GM19023 (cell line): ENCODE measurements at regions not wholly inside any gene's neighbourhood (a gene's known extent, or its start where the extent isn't known, plus 50 kb on each side); places are given as distances from the start of the nearest gene placed in this dataset.
"Not testable (repeated sequence)": the region's sequence is repeated elsewhere in the genome, so short reads cannot be mapped to it uniquely, and the experiment has no call there.

ENCODE experiments used
- ATAC-seq: cut with Tn5 transposase; IDR thresholded peaks from one replicate; pipeline ENCODE4 v1.9.1; 2021; ENCODE audit warnings: mild to moderate bottlenecking, moderate library complexity; ENCODE audit not compliant: unreplicated experiment

DNA sequence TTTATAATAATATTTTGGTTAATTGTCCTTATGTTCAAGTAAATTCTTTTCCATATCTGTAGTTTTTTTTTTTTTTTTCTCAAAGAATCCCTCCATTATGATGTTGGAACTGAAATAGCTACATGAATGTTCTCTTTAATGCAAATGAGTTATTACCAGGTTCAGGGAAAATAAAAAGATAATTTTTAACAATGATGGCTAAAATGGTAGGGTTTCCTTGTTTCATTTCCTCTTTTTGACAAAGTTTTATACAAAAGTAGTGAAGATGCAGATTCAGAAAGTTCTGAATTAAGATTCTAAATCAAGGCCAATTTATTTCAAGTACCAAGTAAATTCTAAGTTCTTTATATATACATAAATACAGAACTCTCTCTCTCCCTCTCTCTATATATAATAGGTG, 779.0 kb upstream of the INTU start:
- ATAC-seq = no peak

DNA sequence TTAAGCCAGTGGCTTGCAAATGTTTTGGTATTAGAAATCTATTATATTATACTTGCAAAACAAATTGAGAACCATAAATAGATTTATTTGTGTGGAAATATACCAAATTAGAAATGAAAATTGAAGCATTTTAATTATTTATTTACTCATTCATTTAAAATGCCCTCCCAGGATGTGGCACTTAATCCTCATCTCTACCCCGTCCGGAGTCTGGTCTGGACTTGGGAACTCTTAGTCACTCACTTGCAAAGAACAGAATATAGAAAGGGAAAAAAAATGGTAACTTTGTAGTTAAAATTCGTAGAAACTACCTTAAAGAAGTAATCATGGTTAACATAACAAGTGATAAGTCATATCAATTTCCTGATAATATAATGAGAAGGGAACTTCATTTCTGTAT, 775.9 kb upstream of the INTU start:
- no peak for ATAC-seq

DNA sequence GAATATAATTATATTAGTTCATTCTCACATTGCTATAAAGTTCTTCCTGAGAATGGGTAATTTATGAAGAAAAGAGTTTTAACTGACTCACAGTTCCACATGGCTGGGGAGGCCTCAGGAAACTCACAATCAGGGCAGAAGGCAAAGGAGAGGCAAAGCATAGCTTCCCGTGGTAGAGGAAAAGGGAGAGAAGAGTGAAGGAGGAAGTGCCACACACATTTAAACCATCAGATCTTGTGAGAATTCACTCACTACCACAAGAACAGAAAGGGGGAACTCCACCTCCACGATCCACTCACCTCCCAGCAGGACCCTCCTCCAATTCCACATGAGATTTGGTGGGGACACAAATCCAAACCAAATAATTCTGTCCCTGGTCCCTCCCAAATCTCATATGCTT, 773.4 kb upstream of the INTU start:
- no peak for ATAC-seq

DNA sequence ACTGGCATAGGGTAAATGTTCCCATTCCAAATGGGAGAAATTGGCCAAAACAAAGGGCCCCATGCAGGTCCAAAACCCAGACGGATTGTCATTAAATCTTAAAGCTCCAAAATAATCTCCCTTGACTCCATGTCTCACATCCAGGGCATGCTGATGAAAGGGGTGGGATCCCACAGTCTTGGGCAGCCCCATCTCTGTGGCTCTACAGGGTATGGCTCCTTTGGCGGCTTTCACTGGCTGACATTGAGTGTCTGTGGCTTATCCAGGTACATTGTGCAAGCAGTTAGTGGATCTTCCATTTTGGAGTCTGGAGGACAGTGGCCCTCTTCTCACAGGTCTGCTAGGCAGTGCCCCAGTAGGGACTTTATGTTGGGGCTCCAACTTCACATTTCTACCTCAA, 772.9 kb upstream of the INTU start:
- ATAC-seq = no peak

DNA sequence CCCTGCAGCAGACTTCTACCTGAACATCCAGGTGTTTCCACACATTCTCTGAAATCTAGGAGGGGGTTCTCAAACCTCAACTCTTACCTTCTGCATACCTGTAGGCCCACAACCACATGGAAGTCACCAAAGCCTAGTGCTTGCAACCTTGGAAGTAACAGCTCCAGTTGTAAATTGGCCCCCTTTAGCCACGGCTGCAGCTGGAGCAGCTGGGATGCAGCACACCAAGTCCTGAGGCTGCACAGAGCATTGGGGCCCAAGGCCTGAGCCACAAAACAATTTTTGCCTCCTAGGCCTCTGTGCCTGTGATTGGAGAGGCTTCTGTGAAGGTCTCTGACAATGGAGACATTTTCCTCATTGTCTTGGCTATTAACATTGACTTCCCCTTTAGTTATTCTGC, 772.4 kb upstream of the INTU start:
- ATAC-seq = no peak

DNA sequence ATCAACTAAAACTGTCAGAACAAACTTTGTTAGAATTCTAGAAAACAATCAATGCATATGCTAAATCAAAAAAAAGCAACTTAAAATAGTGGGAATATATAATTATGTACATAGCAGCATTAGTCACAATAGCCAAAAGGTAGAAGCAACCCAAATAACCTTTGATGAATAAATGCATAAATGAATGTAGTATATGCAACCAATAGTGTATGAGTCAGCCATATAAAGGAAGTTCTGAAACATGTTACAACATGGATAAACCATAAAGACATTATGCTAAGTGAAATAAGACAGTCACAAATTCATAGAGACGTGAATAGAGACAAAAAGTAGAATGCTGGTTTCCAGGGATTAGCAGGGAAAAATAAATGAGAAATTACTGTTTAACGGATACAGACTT, 762.8 kb upstream of the INTU start:
- no peak for ATAC-seq

DNA sequence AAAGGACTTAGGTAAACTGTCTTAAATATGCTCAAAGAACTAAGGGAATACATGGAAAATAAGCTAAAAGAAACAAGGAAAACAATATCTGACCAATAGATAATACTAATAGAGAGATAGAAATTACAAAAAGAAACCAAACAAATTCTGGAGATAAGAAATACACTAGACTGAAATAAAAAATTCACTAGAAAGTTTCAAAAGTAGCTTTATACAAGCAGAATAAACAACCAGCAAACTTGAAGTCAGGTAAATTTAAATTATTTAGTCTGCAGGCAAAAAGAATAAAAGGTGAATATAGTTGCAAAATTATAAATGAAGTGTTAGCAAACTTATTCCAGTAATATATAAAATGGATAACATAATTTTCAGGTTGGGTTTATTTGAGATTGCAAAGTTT, 760.9 kb upstream of the INTU start:
- ATAC-seq = no peak

DNA sequence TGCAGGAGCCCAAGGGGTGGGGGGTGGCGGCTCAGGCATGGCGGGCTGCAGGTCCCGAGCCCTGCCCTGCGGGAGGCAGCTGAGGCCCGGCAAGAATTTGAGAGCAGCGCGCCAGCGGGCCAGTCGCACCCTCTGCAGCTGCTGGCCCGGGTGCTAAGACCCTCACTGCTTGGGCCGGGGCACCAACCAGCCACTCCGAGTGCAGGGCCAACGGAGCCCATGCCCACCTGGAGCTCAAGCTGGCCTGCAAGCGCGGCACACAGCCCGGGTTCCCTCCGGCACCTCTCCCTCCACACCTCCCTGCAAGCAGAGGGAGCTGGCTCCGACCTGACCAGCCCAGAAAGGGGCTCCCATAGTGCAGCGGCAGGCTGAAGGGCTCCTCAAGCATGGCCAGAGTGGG, 758.2 kb upstream of the INTU start:
- no peak for ATAC-seq

DNA sequence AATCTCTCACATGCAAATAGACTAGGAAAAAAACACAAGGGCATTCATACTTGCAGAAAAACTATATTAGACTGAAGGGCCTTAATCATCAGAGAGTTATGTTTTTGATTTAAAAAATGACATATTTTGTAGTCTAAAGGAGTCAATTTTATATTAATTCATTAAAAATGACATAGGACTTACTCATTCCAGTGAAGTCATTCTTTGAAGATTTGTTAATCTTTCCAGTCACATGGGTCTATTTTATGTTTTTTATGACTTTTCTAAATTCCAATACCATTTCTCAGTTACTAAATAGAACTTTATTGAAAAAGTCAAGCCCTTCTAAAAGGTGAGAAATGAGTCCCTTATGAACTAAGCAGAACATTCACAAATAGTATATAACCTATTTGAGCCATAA, 743.8 kb upstream of the INTU start:
- no peak for ATAC-seq

DNA sequence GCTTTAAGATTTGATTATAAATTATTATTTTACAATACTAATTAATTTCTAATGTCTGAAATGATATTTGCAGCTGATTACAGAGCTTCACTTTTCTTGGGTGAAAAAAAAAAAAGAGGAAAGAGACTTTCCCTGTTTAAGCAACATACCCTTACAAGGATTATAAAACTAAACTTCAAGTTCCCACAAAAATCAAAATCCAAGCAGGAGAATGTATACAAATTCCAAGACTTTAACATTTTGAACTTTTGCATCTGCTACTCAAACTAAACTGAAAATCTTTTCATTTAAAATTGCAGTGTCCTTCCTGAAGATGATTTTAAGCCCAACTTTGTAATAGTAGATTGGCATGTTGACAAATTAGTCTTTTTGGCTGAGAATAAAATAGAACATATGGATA, 742.4 kb upstream of the INTU start:
- ATAC-seq = no peak

DNA sequence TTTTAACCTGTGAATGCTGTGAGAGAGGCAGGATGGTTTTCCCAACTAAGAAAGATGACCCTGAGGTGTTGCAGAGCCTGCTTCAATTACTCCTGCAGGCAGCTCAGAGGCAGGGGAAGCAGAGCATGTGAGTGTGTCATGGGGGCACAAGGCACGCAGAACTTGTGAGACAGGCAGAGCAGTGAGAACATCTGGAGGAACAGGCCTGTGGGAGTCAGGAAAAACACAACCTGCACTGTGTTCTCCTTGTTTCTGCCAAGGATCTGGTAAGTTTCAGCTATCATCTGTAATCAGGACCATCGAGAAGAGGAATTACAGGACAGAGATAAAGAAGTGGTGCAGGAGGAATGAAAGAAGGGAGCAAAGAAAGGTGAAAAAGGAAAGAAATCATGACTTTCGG, 741.8 kb upstream of the INTU start:
- no peak for ATAC-seq

DNA sequence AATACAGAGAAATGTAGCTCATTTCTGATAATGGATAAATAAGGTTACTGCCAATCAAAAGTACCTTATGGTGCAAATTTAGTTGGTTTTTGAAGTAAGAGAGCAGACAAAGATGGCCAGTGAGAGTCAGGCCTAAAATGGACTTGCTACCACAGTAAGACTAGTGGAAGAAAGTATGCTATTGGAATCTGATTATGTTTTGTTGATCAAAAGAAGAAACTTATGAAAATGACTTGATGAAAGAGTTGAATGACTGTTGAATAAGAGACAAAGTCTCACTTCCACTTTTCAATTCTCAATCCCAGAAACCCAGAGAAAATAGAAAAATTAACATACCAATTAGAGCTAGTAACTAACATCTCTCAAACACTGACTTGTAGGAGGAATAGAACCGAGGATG, 737.8 kb upstream of the INTU start:
- ATAC-seq = no peak

DNA sequence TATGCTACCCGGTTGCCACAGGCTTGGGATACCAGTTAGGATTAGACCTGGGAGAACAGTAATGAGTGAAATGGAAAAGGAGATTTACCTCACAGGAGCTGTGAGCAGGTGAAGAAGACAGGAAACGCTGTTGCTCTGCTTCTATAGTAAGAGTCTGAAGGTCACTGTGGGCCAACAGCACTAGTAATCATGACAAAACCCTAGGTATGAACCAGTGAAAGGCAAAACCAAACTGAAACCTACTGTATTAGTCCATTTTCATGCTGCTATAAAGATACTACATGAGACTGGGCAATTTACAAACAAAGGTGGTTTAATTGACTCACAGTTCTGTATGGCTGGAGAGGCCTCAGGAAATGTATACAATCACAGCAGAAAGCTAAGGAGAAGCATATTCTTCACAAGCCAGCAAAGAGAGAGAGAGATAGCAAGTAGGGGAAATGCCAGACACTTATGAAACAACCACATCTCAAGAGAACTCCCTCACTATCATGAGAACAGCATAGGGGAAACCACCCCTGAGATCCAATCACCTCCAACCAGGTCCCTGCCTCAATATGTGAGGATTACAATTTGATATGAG, 736.7 kb upstream of the INTU start:
- no peak for ATAC-seq

DNA sequence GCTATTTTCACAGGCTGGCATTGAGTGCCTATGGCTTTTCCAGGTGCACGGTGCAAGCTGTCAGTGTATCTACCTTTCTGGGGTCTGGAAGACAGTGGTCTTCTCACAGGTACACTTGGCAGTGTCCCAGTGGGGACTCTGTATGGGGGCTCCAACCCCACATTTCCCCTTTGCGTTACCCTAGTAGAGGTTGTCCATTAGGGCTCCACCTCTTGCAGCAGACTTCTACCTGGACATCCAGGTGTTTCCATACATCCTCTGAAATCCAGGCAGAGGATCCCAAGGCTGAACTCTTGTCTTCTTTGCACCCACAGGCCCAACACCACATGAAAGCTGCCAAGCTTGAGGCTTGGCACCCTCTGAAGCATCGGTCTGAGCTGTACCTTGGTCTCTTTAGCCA, 735.7 kb upstream of the INTU start:
- ATAC-seq = no peak

DNA sequence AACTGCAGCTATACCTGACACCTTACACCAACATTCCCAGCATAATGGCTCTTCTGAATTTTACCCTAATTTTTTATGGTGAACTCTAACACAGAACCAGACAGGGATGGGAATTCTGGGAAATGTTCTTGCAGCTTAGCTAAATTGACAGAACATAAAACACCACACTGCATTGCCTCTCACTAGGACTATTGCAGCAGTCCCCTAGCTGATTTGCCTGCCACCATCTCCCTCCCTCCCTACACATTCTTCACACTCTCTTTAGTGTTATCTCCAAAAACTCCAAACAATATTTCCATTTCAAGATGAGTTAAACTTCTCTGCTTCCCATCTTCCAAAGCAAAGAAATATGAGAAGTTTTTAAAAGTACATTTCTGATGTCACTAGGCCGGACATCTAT, 733.9 kb upstream of the INTU start:
- ATAC-seq = no peak

DNA sequence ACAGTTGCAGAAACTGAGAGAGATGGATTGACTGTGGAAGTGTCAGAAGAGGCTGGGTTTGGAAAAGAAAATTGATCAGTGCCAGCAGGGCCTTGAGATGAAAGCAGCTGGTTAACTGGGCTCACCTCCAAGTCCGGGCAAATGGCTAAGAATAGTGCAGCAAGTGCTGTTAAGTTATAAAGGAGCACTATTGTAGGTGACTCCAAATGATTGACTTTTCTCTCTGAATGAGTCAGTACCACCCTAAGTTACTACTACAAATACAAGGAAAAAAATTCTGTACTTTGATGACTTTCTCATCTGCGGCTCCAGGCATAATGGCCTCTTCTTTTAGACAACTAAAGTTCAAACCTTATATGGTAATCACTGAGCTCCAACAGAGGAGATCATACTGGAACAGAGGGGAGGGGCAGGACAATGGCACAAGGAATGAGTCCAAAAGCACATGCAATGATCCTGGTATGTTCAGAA, 733.4 kb upstream of the INTU start:
- ATAC-seq = no peak

DNA sequence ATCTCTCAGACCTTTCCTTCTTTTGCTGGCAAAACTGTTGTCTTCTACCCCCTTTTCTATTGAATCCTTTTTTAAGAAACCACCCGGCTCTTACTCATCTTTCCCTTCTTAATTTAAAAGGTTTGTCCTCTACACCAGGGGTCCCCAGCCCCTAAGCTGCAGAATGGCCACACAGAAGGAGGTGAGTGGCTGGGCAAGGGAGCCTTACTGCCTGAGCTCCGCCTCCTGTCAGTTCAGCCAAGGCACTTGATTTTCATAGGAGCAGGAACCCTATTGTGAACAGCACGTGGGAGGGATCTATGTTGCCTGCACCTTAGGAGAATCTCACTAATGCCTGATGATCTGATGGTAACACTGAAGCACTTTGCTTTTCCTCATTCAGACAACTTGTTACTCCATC, 726.3 kb upstream of the INTU start:
- ATAC-seq = no peak

DNA sequence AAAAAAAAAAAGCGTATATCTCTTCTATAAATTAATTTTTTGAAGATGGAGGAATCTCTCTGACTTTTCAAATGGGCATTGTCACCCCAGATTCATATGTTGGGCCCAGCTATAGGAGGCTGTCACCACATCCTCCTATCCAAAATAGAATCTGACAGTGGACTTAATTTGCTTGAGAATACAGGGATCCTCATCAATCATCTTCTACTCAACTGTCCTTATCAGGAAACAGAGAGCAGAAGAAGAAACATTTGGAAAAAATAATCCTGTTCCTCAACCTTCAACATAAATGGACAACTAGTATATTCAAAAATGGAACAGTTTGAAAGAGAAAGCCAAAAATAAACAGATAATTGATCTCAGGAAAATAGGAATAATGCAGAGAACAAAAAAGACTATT, 725.4 kb upstream of the INTU start:
- ATAC-seq = no peak

DNA sequence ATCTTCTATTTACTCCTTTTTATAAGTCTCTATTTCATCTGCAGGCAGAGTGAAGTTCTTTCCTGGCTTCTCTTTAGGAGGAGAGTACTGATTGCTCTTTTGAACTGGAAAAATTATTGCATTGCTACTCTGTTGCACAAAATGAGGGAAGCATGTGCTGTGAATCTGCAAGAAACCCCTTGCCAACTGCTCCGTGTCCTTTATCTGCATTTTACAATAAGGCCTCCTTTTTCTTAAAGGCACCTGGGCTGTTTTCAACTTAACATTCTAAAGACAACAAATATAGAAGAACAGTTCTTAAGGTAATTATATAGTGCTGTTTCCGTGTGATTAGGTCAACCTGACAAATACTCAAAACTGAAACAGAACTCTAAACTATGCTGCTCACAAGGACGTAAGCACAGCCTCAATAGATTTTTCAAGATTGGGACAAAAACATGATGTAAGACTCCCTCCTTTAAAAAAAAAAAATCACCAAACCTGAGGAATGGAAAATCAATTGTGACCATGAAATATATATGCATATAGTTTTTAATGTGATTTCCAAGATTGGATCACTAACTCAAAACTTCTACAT, 716.6 kb upstream of the INTU start:
- no peak for ATAC-seq

DNA sequence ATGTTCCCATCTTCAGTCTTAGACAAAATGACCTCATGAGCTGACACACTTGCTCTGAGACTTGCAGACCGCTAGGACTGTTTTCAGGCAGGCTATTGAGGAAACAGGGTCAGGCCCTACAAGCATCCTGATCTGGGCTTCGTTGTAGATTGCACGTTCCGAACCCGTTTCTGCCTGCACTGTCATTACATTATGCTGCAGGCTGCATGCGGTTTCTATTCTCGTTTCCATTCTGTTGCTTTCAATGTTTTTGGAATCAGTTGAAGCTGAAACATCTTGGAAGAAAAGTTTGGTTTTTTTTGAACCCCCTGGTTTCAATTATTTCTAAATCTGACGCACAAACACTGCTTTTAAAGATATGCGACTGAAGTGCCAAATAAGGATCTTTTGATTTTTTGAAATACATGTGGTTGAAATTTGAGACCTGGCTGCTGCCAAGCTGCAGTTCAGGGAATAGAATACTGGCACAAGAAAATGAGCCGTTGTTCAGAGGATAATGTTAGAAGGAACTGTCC, 716.1 kb upstream of the INTU start:
- no peak for ATAC-seq

DNA sequence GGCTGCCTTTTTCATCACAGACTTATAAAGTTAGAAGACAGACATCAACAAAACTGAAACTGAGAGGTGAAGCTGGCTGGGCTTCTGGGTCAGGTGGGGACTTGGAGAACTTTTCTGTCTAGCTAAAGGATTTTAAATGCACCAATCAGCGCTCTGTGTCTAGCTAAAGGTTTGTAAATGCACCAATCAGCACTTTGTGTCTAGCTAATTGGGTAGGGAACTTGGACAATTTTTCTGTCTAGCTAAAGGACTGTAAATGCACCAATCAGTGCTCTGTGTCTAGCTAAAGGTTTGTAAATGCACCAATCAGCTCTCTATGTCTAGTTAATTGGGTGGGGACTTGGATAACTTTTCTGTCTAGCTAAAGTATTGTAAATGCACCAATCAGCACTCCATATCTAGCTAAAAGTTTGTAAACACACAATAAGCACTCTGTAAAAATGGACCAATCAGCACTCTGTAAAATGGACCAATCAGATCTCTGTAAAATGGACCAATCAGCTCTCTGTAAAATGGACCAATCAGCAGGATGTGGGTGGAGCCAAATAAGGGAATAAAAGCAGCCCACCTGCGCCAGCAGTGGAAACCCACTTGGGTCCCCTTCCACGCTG, 710.3 kb upstream of the INTU start:
- not testable (repeated sequence) for ATAC-seq

DNA sequence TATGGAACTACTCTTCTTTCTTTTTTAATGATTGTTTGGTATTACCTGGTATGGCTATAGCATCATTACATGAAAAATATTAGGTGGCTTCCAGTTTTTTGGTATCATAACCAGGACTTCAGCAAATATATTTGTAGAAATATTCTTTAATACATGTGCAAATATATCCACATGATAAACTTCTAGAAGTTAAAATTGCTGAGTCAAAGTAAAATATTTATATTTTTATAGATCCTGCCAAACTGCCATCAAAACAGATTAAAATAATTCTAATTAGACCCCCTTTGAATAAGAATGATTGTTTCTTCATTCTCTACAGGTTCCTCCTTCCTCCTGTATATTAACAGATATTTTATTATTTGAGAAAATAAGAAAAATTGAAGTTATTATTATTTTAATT, 708.5 kb upstream of the INTU start:
- ATAC-seq = no peak

DNA sequence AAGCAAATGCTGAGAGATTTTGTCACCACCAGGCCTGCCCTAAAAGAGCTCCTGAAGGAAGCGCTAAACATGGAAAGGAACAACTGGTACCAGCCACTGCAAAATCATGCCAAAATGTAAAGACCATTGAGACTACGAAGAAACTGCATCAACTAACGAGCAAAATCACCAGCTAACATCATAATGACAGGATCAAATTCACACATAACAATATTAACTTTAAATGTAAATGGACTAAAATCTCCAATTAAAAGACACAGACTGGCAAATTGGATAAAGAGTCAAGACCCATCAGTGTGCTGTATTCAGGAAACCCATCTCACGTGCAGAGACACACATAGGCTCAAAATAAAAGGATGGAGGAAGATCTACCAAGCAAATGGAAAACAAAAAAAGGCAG, 702.7 kb upstream of the INTU start:
- ATAC-seq = not testable (repeated sequence)
